ENCODE measurements at regions not wholly inside any gene's neighbourhood (a gene's known extent, or its start where the extent isn't known, plus 50 kb on each side); places are given as distances from the start of the nearest gene placed in this dataset.
A peak's percentile ranks its signal among the peaks of the same experiment; 100 is the strongest.

- no peak overlapping the region for H4K91ac ChIP-seq (ENCODE audit: low read length)
- H3K4ac ChIP-seq (ENCODE audit: low read depth in 1 of 2, low read length in 2 of 2): no peak overlapping the region
- H3K9me3 ChIP-seq (ENCODE audit: control insufficient read depth, low read length): no peaks in the 10 kb centered on the region
- no peak overlapping the region for H2AK5ac ChIP-seq (ENCODE audit: low read length, severe bottlenecking)
- H3K27ac ChIP-seq (ENCODE audit: low read length, poor library complexity, severe bottlenecking): no peak overlapping the region
- peaks cover 0 to 3% of the 10 kb centered on the region in 2 experiments for H3K27me3 ChIP-seq (ENCODE audit: control insufficient read depth in 1 of 2, insufficient read depth in 1 of 2, low read length in 2 of 2)
- no peak overlapping the region for H2BK5ac ChIP-seq (ENCODE audit: low read depth, low read length, poor library complexity, severe bottlenecking)
- peaks cover 11% of the 10 kb centered on the region for H3K4me1 ChIP-seq (ENCODE audit: control insufficient read depth, insufficient read depth, low read depth, low read length)
- no peak for DNase-seq
- no peak overlapping the region for H2AFZ ChIP-seq (ENCODE audit: low read depth, low read length)
- no peak overlapping the region for H2BK12ac ChIP-seq (ENCODE audit: low read length in 2 of 2)
- no peak overlapping the region for H3K18ac ChIP-seq (ENCODE audit: low read depth in 1 of 2, low read length in 2 of 2)
- H3K9ac ChIP-seq (ENCODE audit: low read length): peak overlapping the region; percentile 56
- H3K79me1 ChIP-seq (replicated peaks; ENCODE audit: low read length, poor library complexity, severe bottlenecking): no peaks in the 10 kb centered on the region
- H4K8ac ChIP-seq (ENCODE audit: low read length): peak overlapping the region; percentile 52
- H2BK15ac ChIP-seq (ENCODE audit: low read depth, poor library complexity, severe bottlenecking): no peak overlapping the region
- H3K4me3 ChIP-seq (ENCODE audit: insufficient read depth in 1 of 2, low read depth in 1 of 2, low read length in 2 of 2): peak overlapping the region in 1 of 2 experiments; percentile 65
- H2BK120ac ChIP-seq (ENCODE audit: low read depth, low read length): no peak overlapping the region
- no peak overlapping the region for H3K14ac ChIP-seq (ENCODE audit: low read length in 2 of 2)
- no peaks in the 10 kb centered on the region for H3K36me3 ChIP-seq (ENCODE audit: control insufficient read depth in 1 of 2, insufficient read depth in 2 of 2, low read depth in 1 of 2, low read length in 2 of 2)
- whole genome bisulfite sequencing: 67% methylated on average over 12 of the region's 13 CpGs
- H3K23ac ChIP-seq (ENCODE audit: low read length in 2 of 2): no peak overlapping the region
- H3K4me2 ChIP-seq (ENCODE audit: low read length, poor library complexity, severe bottlenecking): no peak overlapping the region
These were observed 68.6 kb upstream of the MRTFB start for GRCh38 chr16:14002416-14002990.

- peak; percentile 74 for DNase-seq
- no peak overlapping the region for H2AFZ ChIP-seq (ENCODE audit: low read depth, low read length)
- H2BK120ac ChIP-seq (ENCODE audit: low read depth, low read length): no peak overlapping the region
- no peak overlapping the region for H2BK5ac ChIP-seq (ENCODE audit: low read depth, low read length, poor library complexity, severe bottlenecking)
- H4K91ac ChIP-seq (ENCODE audit: low read length): no peak overlapping the region
- H3K79me1 ChIP-seq (replicated peaks; ENCODE audit: low read length, poor library complexity, severe bottlenecking): no peaks in the 10 kb centered on the region
- H2BK12ac ChIP-seq (ENCODE audit: low read length in 2 of 2): no peak overlapping the region
- peak overlapping the region in 1 of 2 experiments; percentile 30 for H3K18ac ChIP-seq (ENCODE audit: low read depth in 1 of 2, low read length in 2 of 2)
- H3K4ac ChIP-seq (ENCODE audit: low read depth in 1 of 2, low read length in 2 of 2): no peak overlapping the region
- H4K8ac ChIP-seq (ENCODE audit: low read length): peak overlapping the region; percentile 52
- H3K36me3 ChIP-seq (ENCODE audit: control insufficient read depth in 1 of 2, insufficient read depth in 2 of 2, low read depth in 1 of 2, low read length in 2 of 2): no peaks in the 10 kb centered on the region
- H3K9me3 ChIP-seq (ENCODE audit: control insufficient read depth, low read length): no peaks in the 10 kb centered on the region
- peak overlapping the region; percentile 30 for H3K4me2 ChIP-seq (ENCODE audit: low read length, poor library complexity, severe bottlenecking)
- peaks cover 0 to 3% of the 10 kb centered on the region in 2 experiments for H3K27me3 ChIP-seq (ENCODE audit: control insufficient read depth in 1 of 2, insufficient read depth in 1 of 2, low read length in 2 of 2)
- 14% methylated on average over 15 of the region's 15 CpGs for WGBS
- H3K23ac ChIP-seq (ENCODE audit: low read length in 2 of 2): no peak overlapping the region
- no peak overlapping the region for H2BK15ac ChIP-seq (ENCODE audit: low read depth, poor library complexity, severe bottlenecking)
- H3K4me1 ChIP-seq (ENCODE audit: control insufficient read depth, insufficient read depth, low read depth, low read length): peaks cover 11% of the 10 kb centered on the region
- H3K27ac ChIP-seq (ENCODE audit: low read length, poor library complexity, severe bottlenecking): no peak overlapping the region
- peak overlapping the region in 1 of 2 experiments; percentile 65 for H3K4me3 ChIP-seq (ENCODE audit: insufficient read depth in 1 of 2, low read depth in 1 of 2, low read length in 2 of 2)
- H2AK5ac ChIP-seq (ENCODE audit: low read length, severe bottlenecking): no peak overlapping the region
- no peak overlapping the region for H3K14ac ChIP-seq (ENCODE audit: low read length in 2 of 2)
- peak overlapping the region; percentile 56 for H3K9ac ChIP-seq (ENCODE audit: low read length)
These were observed 68.0 kb upstream of the MRTFB start for GRCh38 chr16:14003074-14003570.

- H4K8ac ChIP-seq (ENCODE audit: low read length): no peak overlapping the region
- no peak overlapping the region for H2AFZ ChIP-seq (ENCODE audit: low read depth, low read length)
- H3K36me3 ChIP-seq (ENCODE audit: control insufficient read depth in 1 of 2, insufficient read depth in 2 of 2, low read depth in 1 of 2, low read length in 2 of 2): no peaks in the 10 kb centered on the region
- no peak overlapping the region for H2AK5ac ChIP-seq (ENCODE audit: low read length, severe bottlenecking)
- WGBS: 88% methylated on average over 13 of the region's 13 CpGs
- H3K9ac ChIP-seq (ENCODE audit: low read length): no peak overlapping the region
- H2BK5ac ChIP-seq (ENCODE audit: low read depth, low read length, poor library complexity, severe bottlenecking): no peak overlapping the region
- H3K27ac ChIP-seq (ENCODE audit: low read length, poor library complexity, severe bottlenecking): no peak overlapping the region
- peaks cover 9% of the 10 kb centered on the region for H3K4me1 ChIP-seq (ENCODE audit: control insufficient read depth, insufficient read depth, low read depth, low read length)
- no peak overlapping the region for H4K91ac ChIP-seq (ENCODE audit: low read length)
- no peak for DNase-seq
- H3K23ac ChIP-seq (ENCODE audit: low read length in 2 of 2): no peak overlapping the region
- H3K18ac ChIP-seq (ENCODE audit: low read depth in 1 of 2, low read length in 2 of 2): peak overlapping the region in 1 of 2 experiments; percentile 42
- H3K4me3 ChIP-seq (ENCODE audit: insufficient read depth in 1 of 2, low read depth in 1 of 2, low read length in 2 of 2): no peak overlapping the region
- no peak overlapping the region for H3K4ac ChIP-seq (ENCODE audit: low read depth in 1 of 2, low read length in 2 of 2)
- peaks cover 3 to 6% of the 10 kb centered on the region in 2 experiments for H3K27me3 ChIP-seq (ENCODE audit: control insufficient read depth in 1 of 2, insufficient read depth in 1 of 2, low read length in 2 of 2)
- H2BK12ac ChIP-seq (ENCODE audit: low read length in 2 of 2): peak overlapping the region; percentile 25 to 40
- H3K4me2 ChIP-seq (ENCODE audit: low read length, poor library complexity, severe bottlenecking): no peak overlapping the region
- H2BK120ac ChIP-seq (ENCODE audit: low read depth, low read length): no peak overlapping the region
- no peak overlapping the region for H3K14ac ChIP-seq (ENCODE audit: low read length in 2 of 2)
- no peaks in the 10 kb centered on the region for H3K79me1 ChIP-seq (replicated peaks; ENCODE audit: low read length, poor library complexity, severe bottlenecking)
- peak overlapping the region; percentile 30 for H2BK15ac ChIP-seq (ENCODE audit: low read depth, poor library complexity, severe bottlenecking)
- H3K9me3 ChIP-seq (ENCODE audit: control insufficient read depth, low read length): no peaks in the 10 kb centered on the region
These were observed 66.9 kb upstream of the MRTFB start for GRCh38 chr16:14004031-14004728.

GRCh38 chr16:14004729-14005315 lies 66.3 kb upstream of the MRTFB start:
- Histone ChIP-seq H4K8ac (ENCODE audit: low read length) (peak overlapping the region; percentile 12), H2AFZ (ENCODE audit: low read depth, low read length) (no peak overlapping the region), H2BK12ac (ENCODE audit: low read length in 2 of 2) (peak overlapping the region; percentile 40 to 87), H3K79me1 (replicated peaks; ENCODE audit: low read length, poor library complexity, severe bottlenecking) (no peaks in the 10 kb centered on the region), H3K4ac (ENCODE audit: low read depth in 1 of 2, low read length in 2 of 2) (no peak overlapping the region), H4K91ac (ENCODE audit: low read length) (peak overlapping the region; percentile 81), H2BK120ac (ENCODE audit: low read depth, low read length) (no peak overlapping the region), H2BK5ac (ENCODE audit: low read depth, low read length, poor library complexity, severe bottlenecking) (no peak overlapping the region), H3K18ac (ENCODE audit: low read depth in 1 of 2, low read length in 2 of 2) (peak overlapping the region in 1 of 2 experiments; percentile 64), H2BK15ac (ENCODE audit: low read depth, poor library complexity, severe bottlenecking) (peak overlapping the region; percentile 75), H3K27me3 (ENCODE audit: control insufficient read depth in 1 of 2, insufficient read depth in 1 of 2, low read length in 2 of 2) (peaks cover 6 to 9% of the 10 kb centered on the region in 2 experiments), H3K36me3 (ENCODE audit: control insufficient read depth in 1 of 2, insufficient read depth in 2 of 2, low read depth in 1 of 2, low read length in 2 of 2) (no peaks in the 10 kb centered on the region), H3K27ac (ENCODE audit: low read length, poor library complexity, severe bottlenecking) (no peak overlapping the region), H3K4me2 (ENCODE audit: low read length, poor library complexity, severe bottlenecking) (no peak overlapping the region), H3K9ac (ENCODE audit: low read length) (no peak overlapping the region), H3K9me3 (ENCODE audit: control insufficient read depth, low read length) (no peaks in the 10 kb centered on the region), H3K23ac (ENCODE audit: low read length in 2 of 2) (peak overlapping the region in 1 of 2 experiments; percentile 41), H3K4me1 (ENCODE audit: control insufficient read depth, insufficient read depth, low read depth, low read length) (peaks cover 9% of the 10 kb centered on the region), H3K4me3 (ENCODE audit: insufficient read depth in 1 of 2, low read depth in 1 of 2, low read length in 2 of 2) (no peak overlapping the region), H2AK5ac (ENCODE audit: low read length, severe bottlenecking) (peak overlapping the region; percentile 15), H3K14ac (ENCODE audit: low read length in 2 of 2) (no peak overlapping the region)
- WGBS: 83% methylated on average over 2 of the region's 2 CpGs
- DNase-seq: no peak

Measured in mesenchymal stem cell (in vitro differentiated cells and primary cell).